Lung (tissue), 11 donors: ENCODE measurements at regions not wholly inside any gene's neighbourhood (a gene's known extent, or its start where the extent isn't known, plus 50 kb on each side); places are given as distances from the start of the nearest gene placed in this dataset.

Source experiments
- ATAC-seq: fragments of 200-7000 bp; cut with Tn5 transposase; one replicate; pipeline ENCODE4 v1.9.1; 2020; ENCODE audit warnings: moderate number of reproducible peaks; ENCODE audit not compliant: insufficient read depth, low FRiP score
- DNase-seq, 3 donors: peaks; one replicate each; pipeline ENCODE4 v3.0.0-alpha.2; 2013 to 2017
- H3K27ac ChIP-seq, 2 donors: one replicate each; pipeline ENCODE4 v1.5.1; 2013; ENCODE audit warnings: mild to moderate bottlenecking in 2 of 2, moderate library complexity in 2 of 2, control low read depth in 1 of 2, inconsistent platforms in 1 of 2, low read depth in 1 of 2, low read length in 1 of 2
- H3K27me3 ChIP-seq, 3 donors: one replicate each; pipeline ENCODE4 v1.5.1; 2013; ENCODE audit warnings: low read length in 2 of 3; ENCODE audit not compliant: control insufficient read depth in 3 of 3, insufficient read depth in 3 of 3
- H3K36me3 ChIP-seq, 4 donors: one replicate each; pipeline ENCODE4 v1.5.1; 2013; ENCODE audit warnings: low read length in 4 of 4, mild to moderate bottlenecking in 1 of 4, moderate library complexity in 1 of 4; ENCODE audit not compliant: control insufficient read depth in 4 of 4, insufficient read depth in 4 of 4
- H3K4me1 ChIP-seq, 5 donors: one replicate each; pipeline ENCODE4 v1.5.1; 2013; ENCODE audit warnings: low read length in 5 of 5, mild to moderate bottlenecking in 2 of 5, moderate library complexity in 1 of 5; ENCODE audit not compliant: control insufficient read depth in 5 of 5, insufficient read depth in 5 of 5
- H3K4me3 ChIP-seq: one replicate; pipeline ENCODE4 v1.5.1; 2013; ENCODE audit warnings: mild to moderate bottlenecking, control low read depth, moderate library complexity
- H3K9ac ChIP-seq, 2 donors: one replicate each; pipeline ENCODE4 v1.5.1; 2013; ENCODE audit warnings: low read length in 2 of 2, control low read depth in 1 of 2; ENCODE audit not compliant: insufficient read depth in 1 of 2
- H3K9me3 ChIP-seq, 4 donors: one replicate each; pipeline ENCODE4 v1.5.1; 2013; ENCODE audit warnings: low read length in 3 of 4, mild to moderate bottlenecking in 1 of 4, moderate library complexity in 1 of 4; ENCODE audit not compliant: control insufficient read depth in 4 of 4, insufficient read depth in 3 of 4
- CTCF ChIP-seq: IDR thresholded peaks from 2 replicates; pipeline ENCODE4 v1.5.1; 2012; ENCODE audit warnings: mild to moderate bottlenecking; ENCODE audit errors: control extremely low read depth, extremely low read depth
- WGBS, 2 donors: extraction: QIAGEN DNeasy Blood & Tissue Kit; methylation state at CpG; one replicate each; pipeline ENCODE4 v1.1.7; 2013; 5-methylcytosine and 5-hydroxymethylcytosine counted together
- donor health status: control.
- donor health status: control.
- donor health status: Bipolar disorder and iron deficiency.
- donor health status: healthy.
- donor health status: DM: yes; HTN: yes; CAD: no.

- no peak overlapping the region for H3K9ac ChIP-seq
- TF ChIP-seq CTCF = no peak
- H3K4me1 ChIP-seq = peaks cover 0 to 4% (median 0%) of the 10 kb centered on the region in 5 donors
- H3K9me3 ChIP-seq = peaks cover 0 to 6% (median 2%) of the 10 kb centered on the region in 4 donors
- DNase-seq = no peak
- H3K27ac ChIP-seq = no peak overlapping the region
- 71 to 79% methylated on average over 2 of the region's 2 CpGs for WGBS, 2 donors
- no peaks in the 10 kb centered on the region for H3K27me3 ChIP-seq
- H3K36me3 ChIP-seq = no peaks in the 10 kb centered on the region
- no peak overlapping the region for H3K4me3 ChIP-seq
- no peak for ATAC-seq
These were observed 641.5 kb downstream of the FGF9 start for GRCh38 chr13:22312405-22312803.

GRCh38 chr13:22316494-22317025 is 645.7 kb downstream of the FGF9 start:
- 84 to 91% methylated on average over 8 of the region's 8 CpGs for WGBS, 2 donors
- ATAC-seq = no peak
- TF ChIP-seq CTCF = no peak

GRCh38 chr13:22320991-22321390 is 650.1 kb downstream of the FGF9 start:
- Histone ChIP-seq H3K4me1 (no peaks in the 10 kb centered on the region), H3K36me3 (no peaks in the 10 kb centered on the region), H3K27me3 (no peaks in the 10 kb centered on the region), H3K27ac (no peak overlapping the region), H3K9me3 (peaks cover 0 to 6% (median under 1%) of the 10 kb centered on the region in 4 donors), H3K9ac (no peak overlapping the region), H3K4me3 (no peak overlapping the region)
- TF ChIP-seq CTCF = no peak
- DNase-seq (no peak), ATAC-seq (no peak)
- 73 to 77% methylated on average over 3 of the region's 3 CpGs for WGBS, 2 donors

More at GRCh38 chr13:22316494-22317025, 645.7 kb downstream of the FGF9 start:
- Histone ChIP-seq H3K27ac (no peak overlapping the region), H3K9me3 (peaks cover 0 to 8% (median 2%) of the 10 kb centered on the region in 4 donors), H3K27me3 (no peaks in the 10 kb centered on the region), H3K9ac (no peak overlapping the region), H3K4me3 (no peak overlapping the region), H3K36me3 (no peaks in the 10 kb centered on the region), H3K4me1 (peaks cover 0 to 4% (median 0%) of the 10 kb centered on the region in 5 donors)
- DNase-seq = no peak

- no peak for TF ChIP-seq CTCF
- Histone ChIP-seq H3K9ac (no peak overlapping the region), H3K27me3 (no peaks in the 10 kb centered on the region), H3K9me3 (peaks cover 0 to 2% (median 0%) of the 10 kb centered on the region in 4 donors), H3K4me3 (no peak overlapping the region), H3K36me3 (no peaks in the 10 kb centered on the region), H3K27ac (no peak overlapping the region), H3K4me1 (no peaks in the 10 kb centered on the region)
- WGBS, 2 donors = 78 to 79% methylated on average over 3 of the region's 3 CpGs
- no peak for ATAC-seq
- DNase-seq = no peak
These were observed 654.9 kb downstream of the FGF9 start for GRCh38 chr13:22325761-22326160.
